ENCODE measurements at regions not wholly inside any gene's neighbourhood (a gene's known extent, or its start where the extent isn't known, plus 50 kb on each side); places are given as distances from the start of the nearest gene placed in this dataset.

DNA sequence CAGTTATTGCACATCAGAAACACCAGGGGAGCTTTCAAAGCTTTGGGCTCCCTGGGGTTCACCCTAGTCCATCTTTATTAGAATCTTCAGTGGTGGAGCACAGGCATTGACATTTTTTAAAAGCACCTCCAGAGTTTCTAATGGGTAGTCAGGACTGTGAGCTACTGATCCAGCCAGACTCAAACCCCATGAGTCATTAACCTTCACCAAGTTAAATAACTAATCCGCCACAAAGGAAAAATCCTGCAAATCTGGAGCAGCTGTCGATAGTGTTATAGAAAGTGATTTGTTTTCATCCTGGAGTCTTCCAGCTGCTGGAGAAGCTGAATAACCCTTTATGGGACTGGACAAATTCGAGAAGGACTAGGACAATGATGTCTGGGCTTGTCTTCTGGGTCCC, 93.2 kb upstream of the PIRT start:
- no peak for DNase-seq (ENCODE audit: low spot score)
- no peak for TF ChIP-seq CTCF (IDR thresholded peaks at IDR 0.05; ENCODE audit: extremely low read depth, insufficient read depth, missing control alignments)
- in situ Hi-C loops (cut with MboI; ENCODE audit: low pct_unique_long_range_greater_than_20kb, low sequenced_read_pairs, unreplicated experiment), result no loop called here

DNA sequence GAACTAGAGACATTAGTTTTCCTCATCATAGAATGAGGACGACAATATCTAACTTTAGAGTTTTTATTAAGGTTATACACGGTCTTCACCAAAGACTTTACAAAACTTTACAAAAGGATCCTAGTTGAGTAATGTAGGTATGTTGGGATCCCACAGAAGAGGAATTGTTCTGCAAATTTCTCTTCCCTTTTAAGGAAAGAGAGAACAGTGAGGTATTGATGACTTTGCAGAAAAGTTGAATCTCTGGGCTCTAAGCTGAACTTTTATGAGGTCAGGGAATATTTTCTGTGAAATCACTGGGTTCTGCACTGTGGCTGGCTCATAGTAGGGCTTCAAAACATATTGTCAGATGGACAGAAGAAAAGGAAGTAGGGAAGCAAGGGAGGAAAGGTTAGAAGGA, 89.8 kb upstream of the PIRT start:
- no peak for TF ChIP-seq CTCF (IDR thresholded peaks at IDR 0.05; ENCODE audit: extremely low read depth, insufficient read depth, missing control alignments)
- DNase-seq (ENCODE audit: low spot score), result no peak
- in situ Hi-C loops (cut with MboI; ENCODE audit: low pct_unique_long_range_greater_than_20kb, low sequenced_read_pairs, unreplicated experiment), result no loop called here

- in situ Hi-C loops (cut with MboI; ENCODE audit: low pct_unique_long_range_greater_than_20kb, low sequenced_read_pairs, unreplicated experiment), result no loop called here
- no peak for TF ChIP-seq CTCF (IDR thresholded peaks at IDR 0.05; ENCODE audit: extremely low read depth, insufficient read depth, missing control alignments)
- no peak for DNase-seq (ENCODE audit: low spot score)
These were observed 82.7 kb upstream of the PIRT start for GRCh38 chr17:10920558-10921108.

GRCh38 chr17:10907370-10907769, 69.5 kb upstream of the PIRT start:
- no peak for DNase-seq (ENCODE audit: low spot score)
- in situ Hi-C loops (cut with MboI; ENCODE audit: low pct_unique_long_range_greater_than_20kb, low sequenced_read_pairs, unreplicated experiment), result no loop called here
- TF ChIP-seq CTCF (IDR thresholded peaks at IDR 0.05; ENCODE audit: extremely low read depth, insufficient read depth, missing control alignments), result no peak

DNA sequence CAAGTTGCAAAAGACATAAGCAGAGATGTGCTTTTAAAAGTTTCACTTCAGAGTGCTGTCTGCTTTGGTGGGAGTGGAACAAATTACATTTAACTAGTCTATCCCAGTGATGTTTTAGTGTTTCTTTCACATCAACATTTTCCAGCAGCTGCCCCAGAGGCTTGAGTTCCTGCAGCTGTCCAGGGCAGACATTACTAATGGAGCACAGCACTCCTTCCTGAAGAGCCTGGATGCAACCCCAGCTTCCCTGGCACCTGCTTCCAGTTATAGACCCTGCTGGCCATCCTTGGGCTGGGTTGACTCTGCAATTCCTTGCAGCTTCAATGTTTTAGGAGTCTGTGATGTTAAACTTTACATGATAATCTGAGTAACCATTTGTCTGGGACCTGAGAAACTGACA, 61.4 kb upstream of the PIRT start:
- in situ Hi-C loops (cut with MboI; ENCODE audit: low pct_unique_long_range_greater_than_20kb, low sequenced_read_pairs, unreplicated experiment), result no loop called here
- TF ChIP-seq CTCF (IDR thresholded peaks at IDR 0.05; ENCODE audit: extremely low read depth, insufficient read depth, missing control alignments), result no peak
- DNase-seq (ENCODE audit: low spot score), result no peak

GRCh38 chr17:10894220-10894619, 56.3 kb upstream of the PIRT start:
- no peak for TF ChIP-seq CTCF (IDR thresholded peaks at IDR 0.05; ENCODE audit: extremely low read depth, insufficient read depth, missing control alignments)
- in situ Hi-C loops (cut with MboI; ENCODE audit: low pct_unique_long_range_greater_than_20kb, low sequenced_read_pairs, unreplicated experiment), result no loop called here
- DNase-seq (ENCODE audit: low spot score), result no peak

DNA sequence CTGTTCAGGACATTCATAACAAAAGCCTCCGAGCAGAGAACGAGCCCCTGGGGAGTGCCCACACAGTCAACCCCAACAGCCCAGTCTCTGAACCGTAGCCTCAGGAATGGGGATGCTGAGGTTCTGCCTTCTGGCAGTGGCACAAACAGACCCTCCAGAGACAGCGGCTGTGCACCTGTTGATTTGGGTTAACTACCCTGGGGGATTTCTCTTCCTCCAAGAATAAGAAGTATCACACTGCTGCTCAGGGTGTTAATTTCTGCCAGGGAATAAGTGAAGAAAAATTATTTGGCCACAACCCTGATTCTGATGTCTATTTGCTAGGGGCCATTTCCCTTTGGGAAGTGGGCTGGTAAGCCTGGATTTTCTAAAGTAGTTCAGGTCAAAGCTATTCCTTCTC, 51.0 kb upstream of the PIRT start:
- in situ Hi-C loops (cut with MboI; ENCODE audit: low pct_unique_long_range_greater_than_20kb, low sequenced_read_pairs, unreplicated experiment), result no loop called here
- no peak for TF ChIP-seq CTCF (IDR thresholded peaks at IDR 0.05; ENCODE audit: extremely low read depth, insufficient read depth, missing control alignments)
- no peak for DNase-seq (ENCODE audit: low spot score)
